GM18498 (cell line): ENCODE measurements at regions not wholly inside any gene's neighbourhood (a gene's known extent, or its start where the extent isn't known, plus 50 kb on each side); places are given as distances from the start of the nearest gene placed in this dataset.

ENCODE experiments used
- ATAC-seq: cut with Tn5 transposase; IDR thresholded peaks from one replicate; pipeline ENCODE4 v1.9.1; 2021; ENCODE audit warnings: mild to moderate bottlenecking, moderate library complexity; ENCODE audit not compliant: unreplicated experiment

GRCh38 chr1:99152132-99152531 lies 112.2 kb upstream of the PLPPR4 start:
- no peak for ATAC-seq

- no peak for ATAC-seq
These were observed 100.6 kb upstream of the PLPPR4 start for GRCh38 chr1:99163671-99164070.

DNA sequence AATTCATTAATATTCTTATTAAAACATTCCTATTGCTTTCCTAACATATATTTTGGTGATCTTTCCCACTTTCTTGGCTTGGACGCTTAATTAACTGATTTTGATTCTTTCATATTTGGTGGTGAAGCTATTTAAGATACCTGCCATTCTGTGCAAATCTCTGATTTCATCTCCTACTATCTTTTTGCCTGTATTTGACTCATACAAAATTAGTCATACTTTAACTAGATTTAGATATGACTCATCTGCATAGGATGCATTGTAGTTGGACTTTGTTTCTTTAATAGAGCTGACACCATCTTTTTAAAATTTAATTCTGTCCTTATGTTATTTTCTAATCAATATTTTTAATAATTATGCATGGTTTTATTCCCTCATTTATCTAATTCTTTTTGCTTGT lies 93.8 kb upstream of the PLPPR4 start:
- ATAC-seq = no peak

DNA sequence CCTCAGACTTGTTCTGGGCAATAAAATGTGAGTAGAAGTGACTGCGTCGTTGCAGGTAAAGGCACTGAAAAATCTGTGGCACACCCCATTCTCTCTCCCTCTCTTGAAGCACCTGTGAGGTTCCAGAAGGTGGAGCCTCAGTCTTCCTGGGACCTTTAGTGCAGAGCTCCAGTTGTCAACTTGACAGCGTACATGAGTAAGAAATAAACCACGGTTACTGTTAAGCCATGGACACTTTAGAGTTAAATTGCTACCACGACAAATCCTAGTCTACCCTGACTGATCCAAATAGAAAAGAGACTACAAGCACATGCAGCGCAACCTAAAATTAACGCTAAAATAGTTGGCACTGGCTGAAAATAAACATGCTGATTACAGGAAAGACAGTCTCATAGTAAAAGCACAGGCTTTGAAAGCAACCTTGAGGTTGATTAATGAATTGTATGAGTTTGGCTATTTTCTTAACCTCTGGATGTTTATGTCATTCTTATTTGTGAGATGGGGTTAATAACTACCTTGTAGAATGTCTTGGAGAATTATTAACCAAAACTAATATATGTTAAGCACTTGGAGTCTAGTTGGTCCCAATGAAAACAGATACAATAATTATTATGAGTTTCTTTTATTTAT lies 93.0 kb upstream of the PLPPR4 start:
- no peak for ATAC-seq

DNA sequence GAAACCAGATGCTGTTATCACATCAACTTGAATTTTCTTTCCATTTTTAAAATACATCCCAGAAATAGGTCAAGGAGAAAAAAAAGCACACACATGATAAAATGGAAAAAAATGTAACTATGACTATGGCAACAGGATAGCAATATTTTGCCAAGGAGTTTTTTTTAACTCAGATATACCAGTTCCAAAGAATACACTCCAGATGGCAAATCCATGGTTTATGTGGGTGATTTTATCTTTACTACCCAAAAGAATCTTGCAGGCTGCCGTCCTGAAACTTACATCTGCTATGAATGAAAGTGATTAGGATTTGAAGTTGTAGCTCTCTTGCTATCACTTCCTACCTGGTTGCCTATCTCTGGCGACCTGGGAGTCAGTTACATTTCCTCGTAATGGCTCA lies 91.0 kb upstream of the PLPPR4 start:
- ATAC-seq = no peak

GRCh38 chr1:99173900-99174299 lies 90.4 kb upstream of the PLPPR4 start:
- no peak for ATAC-seq

DNA sequence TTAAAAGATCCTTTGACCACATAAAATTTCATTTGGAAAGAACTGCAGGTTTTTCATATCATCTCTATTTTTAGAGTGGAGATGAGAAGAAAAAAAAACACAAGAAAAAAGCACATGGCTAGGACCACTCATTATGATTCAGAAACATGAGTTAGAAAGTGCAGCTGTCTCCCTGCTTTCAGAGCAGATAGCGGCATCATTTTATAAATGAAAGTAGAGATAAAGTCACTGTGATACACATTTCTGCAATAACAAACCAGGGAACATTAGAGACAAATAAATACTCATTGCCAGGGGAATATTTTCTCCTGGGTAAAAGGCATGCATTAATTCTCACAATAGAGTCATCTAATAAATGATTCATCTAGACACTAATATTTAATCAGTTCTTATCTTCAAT lies 87.5 kb upstream of the PLPPR4 start:
- ATAC-seq = no peak

DNA sequence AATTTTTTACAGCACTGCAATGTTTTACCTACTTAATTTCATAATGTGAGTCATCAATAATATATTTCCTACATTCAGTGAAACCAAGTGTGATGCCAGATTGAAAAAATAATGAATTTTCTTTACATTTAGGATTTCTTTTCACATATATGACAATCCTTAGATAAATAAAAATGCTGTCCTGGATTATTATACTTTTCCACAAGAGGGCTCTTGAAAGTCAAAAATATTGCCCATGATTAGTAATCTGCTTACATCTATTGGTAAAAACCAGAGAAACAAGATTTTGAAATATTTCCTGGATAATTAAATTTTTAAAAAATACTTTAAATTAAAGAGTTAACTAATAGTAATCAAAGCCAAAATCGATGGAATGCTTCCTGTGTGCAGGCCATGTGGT lies 86.8 kb upstream of the PLPPR4 start:
- ATAC-seq = no peak

- ATAC-seq = peak; percentile 99
These were observed 83.9 kb upstream of the PLPPR4 start for GRCh38 chr1:99180343-99180808.

DNA sequence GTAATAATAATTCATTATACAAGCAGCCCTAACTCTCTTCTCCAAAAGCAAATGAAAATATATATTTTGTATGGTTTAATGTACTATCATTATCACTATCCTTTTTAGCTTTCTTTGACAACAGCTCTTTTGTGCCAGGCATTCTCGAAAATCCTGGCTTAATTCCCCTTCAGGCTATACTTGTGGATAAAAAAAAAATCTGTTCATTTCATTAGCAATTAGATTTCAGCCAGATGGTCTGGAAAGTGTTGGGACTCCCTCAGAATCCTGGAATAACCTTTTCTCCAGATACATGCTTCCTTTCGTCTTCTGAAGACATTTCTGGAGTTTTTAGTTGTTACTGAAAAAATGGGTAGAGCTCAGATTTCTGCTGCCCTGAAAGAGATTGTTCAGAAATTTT lies 83.4 kb upstream of the PLPPR4 start:
- no peak for ATAC-seq

GRCh38 chr1:99181892-99182291 lies 82.4 kb upstream of the PLPPR4 start:
- ATAC-seq = no peak

GRCh38 chr1:99185196-99185595 lies 79.1 kb upstream of the PLPPR4 start:
- ATAC-seq = no peak

DNA sequence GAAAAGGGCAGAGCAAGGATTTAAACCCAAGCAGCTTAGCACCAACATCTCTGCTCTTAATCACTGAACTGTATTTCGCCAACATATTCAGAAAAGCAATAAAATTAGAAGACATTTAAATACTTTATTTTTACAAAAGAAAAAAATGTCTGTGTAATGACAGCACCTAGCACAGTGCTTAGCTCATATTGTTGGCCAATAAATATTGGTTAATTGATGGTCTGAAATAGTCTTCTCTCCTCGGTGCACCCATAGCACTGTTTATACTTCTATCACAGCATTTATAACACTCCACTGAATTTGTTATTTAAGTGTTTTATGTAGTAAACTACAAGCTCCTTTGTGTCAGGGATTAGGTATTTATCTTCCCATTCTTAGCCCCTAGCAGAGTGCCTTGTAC lies 70.9 kb upstream of the PLPPR4 start:
- ATAC-seq = no peak

DNA sequence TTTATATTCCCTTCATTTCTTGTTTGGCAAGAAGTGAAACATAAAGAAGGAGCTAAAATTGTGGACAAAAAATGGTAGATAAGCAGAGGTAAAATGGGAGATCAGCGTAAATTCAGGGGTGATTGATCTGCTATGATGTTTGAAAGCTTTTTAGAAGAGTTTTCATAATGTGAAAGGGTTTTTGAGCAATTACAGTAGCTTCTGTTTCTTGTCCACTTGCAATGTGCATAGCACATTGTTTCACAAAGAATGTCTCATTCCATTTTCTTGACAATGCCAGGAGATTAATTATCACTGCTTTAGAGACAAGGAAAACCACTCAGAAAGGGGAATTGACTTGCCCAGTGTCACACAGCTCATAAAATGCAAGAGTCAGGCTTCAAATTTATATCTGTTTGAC lies 65.9 kb upstream of the PLPPR4 start:
- ATAC-seq = no peak

DNA sequence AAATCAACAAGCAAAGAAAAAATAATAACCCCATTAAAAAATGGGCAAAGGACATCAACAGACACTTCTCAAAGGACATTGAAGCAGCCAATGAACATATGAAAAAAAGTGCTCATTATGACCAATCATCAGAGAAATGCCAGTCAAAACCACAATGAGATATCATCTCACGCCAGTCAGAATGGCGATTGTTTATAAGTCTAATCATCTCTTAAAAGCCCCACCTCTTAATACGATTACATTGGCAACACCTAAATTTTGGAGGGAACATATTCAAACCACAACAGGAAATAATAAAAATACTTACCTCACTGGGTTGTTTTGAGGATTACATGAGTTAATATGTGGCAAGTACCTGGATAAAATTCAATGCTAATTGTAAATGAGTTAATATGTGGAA lies 57.1 kb upstream of the PLPPR4 start:
- no peak for ATAC-seq
